ENCODE measurements at regions not wholly inside any gene's neighbourhood (a gene's known extent, or its start where the extent isn't known, plus 50 kb on each side); places are given as distances from the start of the nearest gene placed in this dataset.

- Histone ChIP-seq H3K4me1 (ENCODE audit: control insufficient read depth in 2 of 2, insufficient read depth in 2 of 2, low read length in 2 of 2) (no peaks in the 10 kb centered on the region), H3K36me3 (ENCODE audit: control insufficient read depth in 2 of 2, insufficient read depth in 2 of 2, low read length in 2 of 2) (no peaks in the 10 kb centered on the region), H3K27ac (ENCODE audit: low read depth in 2 of 2, low read length in 2 of 2) (no peak overlapping the region), H3K4me3 (ENCODE audit: low read length in 2 of 2) (no peak overlapping the region), H3K27me3 (ENCODE audit: control insufficient read depth in 2 of 2, insufficient read depth in 2 of 2, low read length in 2 of 2) (no peaks in the 10 kb centered on the region), H3K9ac (ENCODE audit: low read depth in 1 of 2, low read length in 2 of 2) (no peak overlapping the region), H3K9me3 (ENCODE audit: control insufficient read depth in 2 of 2, low read length in 2 of 2) (no peaks in the 10 kb centered on the region)
These were observed 283.6 kb upstream of the RPS23 start for GRCh38 chr5:82561797-82562196.

GRCh38 chr5:82560969-82561368, 282.8 kb upstream of the RPS23 start:
- Histone ChIP-seq H3K4me3 (ENCODE audit: low read length in 2 of 2) (no peak overlapping the region), H3K9me3 (ENCODE audit: control insufficient read depth in 2 of 2, low read length in 2 of 2) (no peaks in the 10 kb centered on the region), H3K36me3 (ENCODE audit: control insufficient read depth in 2 of 2, insufficient read depth in 2 of 2, low read length in 2 of 2) (no peaks in the 10 kb centered on the region), H3K27ac (ENCODE audit: low read depth in 2 of 2, low read length in 2 of 2) (no peak overlapping the region), H3K4me1 (ENCODE audit: control insufficient read depth in 2 of 2, insufficient read depth in 2 of 2, low read length in 2 of 2) (no peaks in the 10 kb centered on the region), H3K9ac (ENCODE audit: low read depth in 1 of 2, low read length in 2 of 2) (no peak overlapping the region), H3K27me3 (ENCODE audit: control insufficient read depth in 2 of 2, insufficient read depth in 2 of 2, low read length in 2 of 2) (no peaks in the 10 kb centered on the region)

- no peaks in the 10 kb centered on the region for H3K36me3 ChIP-seq (ENCODE audit: control insufficient read depth in 2 of 2, insufficient read depth in 2 of 2, low read length in 2 of 2)
- H3K27ac ChIP-seq (ENCODE audit: low read depth in 2 of 2, low read length in 2 of 2): no peak overlapping the region
- no peak overlapping the region for H3K4me3 ChIP-seq (ENCODE audit: low read length in 2 of 2)
- H3K9me3 ChIP-seq (ENCODE audit: control insufficient read depth in 2 of 2, low read length in 2 of 2): no peaks in the 10 kb centered on the region
- H3K4me1 ChIP-seq (ENCODE audit: control insufficient read depth in 2 of 2, insufficient read depth in 2 of 2, low read length in 2 of 2): no peaks in the 10 kb centered on the region
- H3K9ac ChIP-seq (ENCODE audit: low read depth in 1 of 2, low read length in 2 of 2): no peak overlapping the region
- H3K27me3 ChIP-seq (ENCODE audit: control insufficient read depth in 2 of 2, insufficient read depth in 2 of 2, low read length in 2 of 2): no peaks in the 10 kb centered on the region
These were observed 282.4 kb upstream of the RPS23 start for GRCh38 chr5:82560561-82560960.

- H3K9me3 ChIP-seq (ENCODE audit: control insufficient read depth in 2 of 2, low read length in 2 of 2): no peaks in the 10 kb centered on the region
- no peak overlapping the region for H3K9ac ChIP-seq (ENCODE audit: low read depth in 1 of 2, low read length in 2 of 2)
- no peak overlapping the region for H3K4me3 ChIP-seq (ENCODE audit: low read length in 2 of 2)
- H3K27me3 ChIP-seq (ENCODE audit: control insufficient read depth in 2 of 2, insufficient read depth in 2 of 2, low read length in 2 of 2): no peaks in the 10 kb centered on the region
- H3K36me3 ChIP-seq (ENCODE audit: control insufficient read depth in 2 of 2, insufficient read depth in 2 of 2, low read length in 2 of 2): no peaks in the 10 kb centered on the region
- H3K27ac ChIP-seq (ENCODE audit: low read depth in 2 of 2, low read length in 2 of 2): no peak overlapping the region
- H3K4me1 ChIP-seq (ENCODE audit: control insufficient read depth in 2 of 2, insufficient read depth in 2 of 2, low read length in 2 of 2): no peaks in the 10 kb centered on the region
These were observed 273.8 kb upstream of the RPS23 start for GRCh38 chr5:82551840-82552385.

GRCh38 chr5:82551192-82551591, 273.0 kb upstream of the RPS23 start:
- no peak overlapping the region for H3K27ac ChIP-seq (ENCODE audit: low read depth in 2 of 2, low read length in 2 of 2)
- no peaks in the 10 kb centered on the region for H3K36me3 ChIP-seq (ENCODE audit: control insufficient read depth in 2 of 2, insufficient read depth in 2 of 2, low read length in 2 of 2)
- H3K9me3 ChIP-seq (ENCODE audit: control insufficient read depth in 2 of 2, low read length in 2 of 2): no peaks in the 10 kb centered on the region
- H3K27me3 ChIP-seq (ENCODE audit: control insufficient read depth in 2 of 2, insufficient read depth in 2 of 2, low read length in 2 of 2): no peaks in the 10 kb centered on the region
- H3K9ac ChIP-seq (ENCODE audit: low read depth in 1 of 2, low read length in 2 of 2): no peak overlapping the region
- H3K4me1 ChIP-seq (ENCODE audit: control insufficient read depth in 2 of 2, insufficient read depth in 2 of 2, low read length in 2 of 2): no peaks in the 10 kb centered on the region
- H3K4me3 ChIP-seq (ENCODE audit: low read length in 2 of 2): no peak overlapping the region

- Histone ChIP-seq H3K27ac (ENCODE audit: low read depth in 2 of 2, low read length in 2 of 2) (no peak overlapping the region), H3K4me3 (ENCODE audit: low read length in 2 of 2) (no peak overlapping the region), H3K27me3 (ENCODE audit: control insufficient read depth in 2 of 2, insufficient read depth in 2 of 2, low read length in 2 of 2) (no peaks in the 10 kb centered on the region), H3K9me3 (ENCODE audit: control insufficient read depth in 2 of 2, low read length in 2 of 2) (no peaks in the 10 kb centered on the region), H3K9ac (ENCODE audit: low read depth in 1 of 2, low read length in 2 of 2) (no peak overlapping the region), H3K36me3 (ENCODE audit: control insufficient read depth in 2 of 2, insufficient read depth in 2 of 2, low read length in 2 of 2) (no peaks in the 10 kb centered on the region), H3K4me1 (ENCODE audit: control insufficient read depth in 2 of 2, insufficient read depth in 2 of 2, low read length in 2 of 2) (no peaks in the 10 kb centered on the region)
These were observed 271.1 kb upstream of the RPS23 start for GRCh38 chr5:82549263-82549662.

GRCh38 chr5:82544004-82544403, 265.9 kb upstream of the RPS23 start:
- no peak overlapping the region for H3K4me3 ChIP-seq (ENCODE audit: low read length in 2 of 2)
- H3K27me3 ChIP-seq (ENCODE audit: control insufficient read depth in 2 of 2, insufficient read depth in 2 of 2, low read length in 2 of 2): no peaks in the 10 kb centered on the region
- no peaks in the 10 kb centered on the region for H3K36me3 ChIP-seq (ENCODE audit: control insufficient read depth in 2 of 2, insufficient read depth in 2 of 2, low read length in 2 of 2)
- H3K4me1 ChIP-seq (ENCODE audit: control insufficient read depth in 2 of 2, insufficient read depth in 2 of 2, low read length in 2 of 2): no peaks in the 10 kb centered on the region
- no peak overlapping the region for H3K27ac ChIP-seq (ENCODE audit: low read depth in 2 of 2, low read length in 2 of 2)
- H3K9ac ChIP-seq (ENCODE audit: low read depth in 1 of 2, low read length in 2 of 2): no peak overlapping the region
- no peaks in the 10 kb centered on the region for H3K9me3 ChIP-seq (ENCODE audit: control insufficient read depth in 2 of 2, low read length in 2 of 2)

GRCh38 chr5:82540301-82540700, 262.1 kb upstream of the RPS23 start:
- no peak overlapping the region for H3K27ac ChIP-seq (ENCODE audit: low read depth in 2 of 2, low read length in 2 of 2)
- no peak overlapping the region for H3K4me3 ChIP-seq (ENCODE audit: low read length in 2 of 2)
- no peaks in the 10 kb centered on the region for H3K36me3 ChIP-seq (ENCODE audit: control insufficient read depth in 2 of 2, insufficient read depth in 2 of 2, low read length in 2 of 2)
- no peak overlapping the region for H3K9ac ChIP-seq (ENCODE audit: low read depth in 1 of 2, low read length in 2 of 2)
- no peaks in the 10 kb centered on the region for H3K27me3 ChIP-seq (ENCODE audit: control insufficient read depth in 2 of 2, insufficient read depth in 2 of 2, low read length in 2 of 2)
- H3K9me3 ChIP-seq (ENCODE audit: control insufficient read depth in 2 of 2, low read length in 2 of 2): no peaks in the 10 kb centered on the region
- no peaks in the 10 kb centered on the region for H3K4me1 ChIP-seq (ENCODE audit: control insufficient read depth in 2 of 2, insufficient read depth in 2 of 2, low read length in 2 of 2)

GRCh38 chr5:82538339-82539034, 260.3 kb upstream of the RPS23 start:
- H3K9me3 ChIP-seq (ENCODE audit: control insufficient read depth in 2 of 2, low read length in 2 of 2): no peaks in the 10 kb centered on the region
- no peak overlapping the region for H3K4me3 ChIP-seq (ENCODE audit: low read length in 2 of 2)
- H3K9ac ChIP-seq (ENCODE audit: low read depth in 1 of 2, low read length in 2 of 2): no peak overlapping the region
- no peaks in the 10 kb centered on the region for H3K36me3 ChIP-seq (ENCODE audit: control insufficient read depth in 2 of 2, insufficient read depth in 2 of 2, low read length in 2 of 2)
- H3K4me1 ChIP-seq (ENCODE audit: control insufficient read depth in 2 of 2, insufficient read depth in 2 of 2, low read length in 2 of 2): no peaks in the 10 kb centered on the region
- H3K27ac ChIP-seq (ENCODE audit: low read depth in 2 of 2, low read length in 2 of 2): no peak overlapping the region
- H3K27me3 ChIP-seq (ENCODE audit: control insufficient read depth in 2 of 2, insufficient read depth in 2 of 2, low read length in 2 of 2): no peaks in the 10 kb centered on the region

- Histone ChIP-seq H3K27me3 (ENCODE audit: control insufficient read depth in 2 of 2, insufficient read depth in 2 of 2, low read length in 2 of 2) (no peaks in the 10 kb centered on the region), H3K4me3 (ENCODE audit: low read length in 2 of 2) (no peak overlapping the region), H3K4me1 (ENCODE audit: control insufficient read depth in 2 of 2, insufficient read depth in 2 of 2, low read length in 2 of 2) (no peaks in the 10 kb centered on the region), H3K9ac (ENCODE audit: low read depth in 1 of 2, low read length in 2 of 2) (no peak overlapping the region), H3K36me3 (ENCODE audit: control insufficient read depth in 2 of 2, insufficient read depth in 2 of 2, low read length in 2 of 2) (no peaks in the 10 kb centered on the region), H3K27ac (ENCODE audit: low read depth in 2 of 2, low read length in 2 of 2) (no peak overlapping the region), H3K9me3 (ENCODE audit: control insufficient read depth in 2 of 2, low read length in 2 of 2) (no peaks in the 10 kb centered on the region)
These were observed 259.6 kb upstream of the RPS23 start for GRCh38 chr5:82537687-82538306.
